Right cardiac atrium (tissue), 5 donors: ENCODE measurements at regions not wholly inside any gene's neighbourhood (a gene's known extent, or its start where the extent isn't known, plus 50 kb on each side); places are given as distances from the start of the nearest gene placed in this dataset.
A peak's percentile ranks its signal among the peaks of the same experiment; 100 is the strongest.

Experiments
- ATAC-seq, 2 donors: fragments of 200-7000 bp; cut with Tn5 transposase; one replicate each; pipeline versions ENCODE4 v1.8.0 to v1.9.1; 2020; ENCODE audit warnings: moderate library complexity in 2 of 2, mild to moderate bottlenecking in 1 of 2
- DNase-seq, 3 donors: peaks; one replicate each; pipeline ENCODE4 v3.0.0-alpha.2; 2020
- H3K27ac ChIP-seq: one replicate; pipeline ENCODE4 v1.5.1; 2013; ENCODE audit warnings: mild to moderate bottlenecking, low read length, control low read depth, moderate library complexity
- H3K27me3 ChIP-seq: one replicate; pipeline ENCODE4 v1.6.1; 2013; ENCODE audit not compliant: control insufficient read depth, insufficient read depth
- H3K4me1 ChIP-seq: one replicate; pipeline ENCODE4 v1.6.1; 2013; ENCODE audit warnings: low read length; ENCODE audit not compliant: control insufficient read depth, insufficient read depth
- H3K4me3 ChIP-seq: one replicate; pipeline ENCODE4 v1.5.1; 2013; ENCODE audit warnings: low read length, control low read depth
- H3K9me3 ChIP-seq: one replicate; pipeline ENCODE4 v1.6.1; 2013; ENCODE audit warnings: low read length; ENCODE audit not compliant: control insufficient read depth
- WGBS: extraction: QIAGEN DNeasy Blood & Tissue Kit; methylation state at CpG from one replicate; pipeline ENCODE4 v1.1.7; 2013; 5-methylcytosine and 5-hydroxymethylcytosine counted together
- intact Hi-C, 4 donors: fragments of 100-400 bp; cut with DNase I; formaldehyde crosslinking; loops; one replicate each; pipeline versions ENCODE4 v1.11.0 to v1.14.0; 2022 to 2023
- donor health status: healthy with polysubstance abuse.
- donor health status: DM: no; HTN: yes; CAD: no.
- donor health status: DM: no; HTN: no; CAD: no.
- donor health status: DM: no; HTN: yes; CAD: no; lungs with severe emphysema.
- donor health status: DM: yes; HTN: yes; CAD: no.

GRCh38 chr12:66915306-66915904 lies 236.5 kb upstream of the GRIP1 start:
- Histone ChIP-seq H3K27me3 (no peaks in the 10 kb centered on the region), H3K27ac (peak overlapping the region; percentile 24), H3K9me3 (no peaks in the 10 kb centered on the region), H3K4me3 (no peak overlapping the region), H3K4me1 (no peaks in the 10 kb centered on the region)
- peak in 1 of 3 donors; percentile 10 for DNase-seq
- intact Hi-C loops: no loop called here
- 31% methylated on average over 6 of the region's 6 CpGs for WGBS
- peak; percentile 87 to 89 for ATAC-seq

GRCh38 chr12:66916189-66916588 lies 237.3 kb upstream of the GRIP1 start:
- Histone ChIP-seq H3K9me3 (no peaks in the 10 kb centered on the region), H3K27me3 (no peaks in the 10 kb centered on the region), H3K4me1 (no peaks in the 10 kb centered on the region), H3K4me3 (no peak overlapping the region), H3K27ac (no peak overlapping the region)
- DNase-seq (no peak), ATAC-seq (no peak)
- WGBS: 67% methylated on average over 3 of the region's 3 CpGs
- intact Hi-C loops: no loop called here

- ATAC-seq (no peak), DNase-seq (no peak)
- Histone ChIP-seq H3K4me1 (no peaks in the 10 kb centered on the region), H3K27me3 (no peaks in the 10 kb centered on the region), H3K27ac (no peak overlapping the region), H3K4me3 (no peak overlapping the region), H3K9me3 (no peaks in the 10 kb centered on the region)
- intact Hi-C loops: no loop called here
- 58% methylated on average over 2 of the region's 2 CpGs for WGBS
Observed at GRCh38 chr12:66919466-66919865, 240.6 kb upstream of the GRIP1 start.

GRCh38 chr12:66920205-66920604 lies 241.3 kb upstream of the GRIP1 start:
- no peak for ATAC-seq
- Histone ChIP-seq H3K4me1 (no peaks in the 10 kb centered on the region), H3K27me3 (no peaks in the 10 kb centered on the region), H3K27ac (no peak overlapping the region), H3K9me3 (no peaks in the 10 kb centered on the region), H3K4me3 (no peak overlapping the region)
- WGBS: 94% methylated on average over 3 of the region's 3 CpGs
- DNase-seq: no peak
- intact Hi-C loops: no loop called here

- H3K27me3 ChIP-seq: no peaks in the 10 kb centered on the region
- intact Hi-C loops: no loop called here
- H3K9me3 ChIP-seq: no peaks in the 10 kb centered on the region
- H3K4me3 ChIP-seq: no peak overlapping the region
- 71% methylated on average over 1 of the region's 1 CpG for WGBS
- H3K27ac ChIP-seq: no peak overlapping the region
- DNase-seq: no peak
- no peaks in the 10 kb centered on the region for H3K4me1 ChIP-seq
- ATAC-seq: no peak
Observed at GRCh38 chr12:66921151-66921550, 242.3 kb upstream of the GRIP1 start.

- ATAC-seq (no peak), DNase-seq (no peak)
- intact Hi-C loops: no loop called here
- Histone ChIP-seq H3K27ac (no peak overlapping the region), H3K4me3 (no peak overlapping the region), H3K4me1 (no peaks in the 10 kb centered on the region), H3K27me3 (no peaks in the 10 kb centered on the region), H3K9me3 (no peaks in the 10 kb centered on the region)
- 70% methylated on average over 2 of the region's 2 CpGs for WGBS
Observed at GRCh38 chr12:66925083-66925482, 246.2 kb upstream of the GRIP1 start.

GRCh38 chr12:66929121-66929520 lies 250.2 kb upstream of the GRIP1 start:
- DNase-seq (no peak), ATAC-seq (no peak)
- no peak overlapping the region for H3K4me3 ChIP-seq
- H3K27ac ChIP-seq: no peak overlapping the region
- intact Hi-C loops: no loop called here
- H3K27me3 ChIP-seq: no peaks in the 10 kb centered on the region
- no peaks in the 10 kb centered on the region for H3K4me1 ChIP-seq
- H3K9me3 ChIP-seq: no peaks in the 10 kb centered on the region

- Histone ChIP-seq H3K4me1 (no peaks in the 10 kb centered on the region), H3K4me3 (no peak overlapping the region), H3K9me3 (no peaks in the 10 kb centered on the region), H3K27me3 (no peaks in the 10 kb centered on the region), H3K27ac (no peak overlapping the region)
- intact Hi-C loops: no loop called here
- 59% methylated on average over 3 of the region's 3 CpGs for WGBS
- DNase-seq: no peak
- no peak for ATAC-seq
Observed at GRCh38 chr12:66931091-66931490, 252.2 kb upstream of the GRIP1 start.

- no peak overlapping the region for H3K4me3 ChIP-seq
- ATAC-seq: no peak
- H3K27me3 ChIP-seq: no peaks in the 10 kb centered on the region
- H3K27ac ChIP-seq: no peak overlapping the region
- no peaks in the 10 kb centered on the region for H3K4me1 ChIP-seq
- intact Hi-C loops: no loop called here
- WGBS: 82% methylated on average over 1 of the region's 1 CpG
- no peak for DNase-seq
- H3K9me3 ChIP-seq: no peaks in the 10 kb centered on the region
Observed at GRCh38 chr12:66932126-66932525, 253.2 kb upstream of the GRIP1 start.

GRCh38 chr12:66934302-66935062 lies 255.6 kb upstream of the GRIP1 start:
- Histone ChIP-seq H3K4me1 (no peaks in the 10 kb centered on the region), H3K27ac (no peak overlapping the region), H3K27me3 (no peaks in the 10 kb centered on the region), H3K9me3 (no peaks in the 10 kb centered on the region), H3K4me3 (no peak overlapping the region)
- 57% methylated on average over 5 of the region's 5 CpGs for WGBS
- no peak for ATAC-seq
- DNase-seq: no peak
- intact Hi-C loops: no loop called here

- intact Hi-C loops: no loop called here
- Histone ChIP-seq H3K4me1 (no peaks in the 10 kb centered on the region), H3K27ac (no peak overlapping the region), H3K9me3 (no peaks in the 10 kb centered on the region), H3K4me3 (no peak overlapping the region), H3K27me3 (no peaks in the 10 kb centered on the region)
- WGBS: 87% methylated on average over 1 of the region's 1 CpG
- ATAC-seq (no peak), DNase-seq (no peak)
Observed at GRCh38 chr12:66941150-66941549, 262.3 kb upstream of the GRIP1 start.
